A673 (cell line): ENCODE measurements at regions not wholly inside any gene's neighbourhood (a gene's known extent, or its start where the extent isn't known, plus 50 kb on each side); places are given as distances from the start of the nearest gene placed in this dataset.
A peak's percentile ranks its signal among the peaks of the same experiment; 100 is the strongest.

ENCODE experiments used
- BruUV-seq: library from RNA; stranded (reverse); fragments of 400-500 nt; replicated peaks from 2 replicates; lab custom pipeline; 2021; lab: Mats Ljungman, UMichigan
- CTCF ChIA-PET: fragments of 300-600 bp; sonication (Branson Sonifier 250); formaldehyde crosslinking; loops from one replicate; lab custom pipeline; 2022; ENCODE audit warnings: antibody characterized with exemption; lab: Charles Lee
- POLR2A ChIA-PET: fragments of 300-600 bp; sonication (Branson Sonifier 250); formaldehyde crosslinking; loops from one replicate; lab custom pipeline; 2022; ENCODE audit warnings: antibody characterized with exemption; ENCODE audit not compliant: low non-redundant PET; lab: Charles Lee
- DNase-seq: peaks from one replicate; pipeline ENCODE4 v3.0.0-alpha.2; 2015; ENCODE audit warnings: low spot score
- H3K27ac ChIP-seq: fragments of 200-600 bp; sonication (generic); 2 replicates; pipeline ENCODE4 v1.5.1; 2016; ENCODE audit warnings: mixed run types, low read depth, mild to moderate bottlenecking, mixed read lengths, antibody characterized with exemption, low read length; ENCODE audit not compliant: poor library complexity, severe bottlenecking
- H3K27me3 ChIP-seq: fragments of 200-600 bp; sonication (generic); replicated peaks from 2 replicates; pipeline ENCODE4 v1.6.1; 2017; ENCODE audit warnings: mixed run types, low read depth, mild to moderate bottlenecking, mixed read lengths, antibody characterized with exemption, low read length; ENCODE audit not compliant: insufficient read depth, poor library complexity
- H3K36me3 ChIP-seq: fragments of 200-600 bp; sonication (generic); 2 replicates; pipeline ENCODE4 v1.6.1; 2016; ENCODE audit warnings: mixed run types, mild to moderate bottlenecking, mixed read lengths, antibody characterized with exemption, low read length; ENCODE audit not compliant: insufficient read depth, poor library complexity, severe bottlenecking
- H3K4me1 ChIP-seq: fragments of 200-600 bp; sonication (generic); 2 replicates; pipeline ENCODE4 v1.6.1; 2017; ENCODE audit warnings: mixed run types, mild to moderate bottlenecking, mixed read lengths, antibody characterized with exemption, low read length; ENCODE audit not compliant: insufficient read depth, poor library complexity, severe bottlenecking
- H3K4me3 ChIP-seq: fragments of 200-600 bp; sonication (generic); 2 replicates; pipeline ENCODE4 v1.5.1; 2016; ENCODE audit warnings: low read depth, mixed run types, mild to moderate bottlenecking, mixed read lengths, low read length; ENCODE audit not compliant: poor library complexity, severe bottlenecking
- H3K9me3 ChIP-seq: fragments of 200-600 bp; sonication (generic); 2 replicates; pipeline ENCODE4 v1.6.1; 2016; ENCODE audit warnings: mixed run types, low read depth, mild to moderate bottlenecking, mixed read lengths, antibody characterized with exemption, low read length; ENCODE audit not compliant: poor library complexity, severe bottlenecking
- EZH2 ChIP-seq: fragments of 200-600 bp; sonication (generic); IDR thresholded peaks from 2 replicates; pipeline ENCODE4 v1.6.1; 2017; ENCODE audit warnings: borderline replicate concordance, low read depth, mild to moderate bottlenecking, mixed read lengths, antibody characterized with exemption, low read length; ENCODE audit not compliant: poor library complexity, severe bottlenecking
- intact Hi-C: fragments of 100-400 bp; cut with micrococcal nuclease; formaldehyde crosslinking; loops from one replicate; pipeline ENCODE4 v1.10.0; 2022; ENCODE audit not compliant: unreplicated experiment
- TF ChIP-seq, protein P1 (sequence below): fragments of 300-800, 200-600 bp; sonication (generic); conservative IDR thresholded peaks from 2 replicates; pipeline ENCODE4 v1.5.1; 2017; ENCODE audit warnings: low read depth, mild to moderate bottlenecking, antibody characterized with exemption, low read length, moderate library complexity, mixed read lengths

GRCh38 chr18:49658823-49659404 is 97.1 kb downstream of the LIPG start:
- ChIA-PET CTCF (interaction anchor here (0.6 to 0.9 kb wide), 3 partner anchors 10 to 200 kb away, joined by 3 read pairs; no protein-coding TSS in a partner anchor), POLR2A (no interaction called here)
- Histone ChIP-seq H3K36me3 (no peaks in the 10 kb centered on the region), H3K9me3 (no peaks in the 10 kb centered on the region), H3K4me1 (peaks cover 12% of the 10 kb centered on the region), H3K27me3 (no peaks in the 10 kb centered on the region), H3K27ac (no peak overlapping the region), H3K4me3 (no peak overlapping the region)
- DNase-seq: no peak
- BruUV-seq: no TSS peak
- intact Hi-C loops: loop anchor here (10.0 kb wide), 1 partner anchor 196 kb away; no protein-coding TSS in a partner anchor
- no peak for TF ChIP-seq EZH2
- TF ChIP-seq, protein P1, sequence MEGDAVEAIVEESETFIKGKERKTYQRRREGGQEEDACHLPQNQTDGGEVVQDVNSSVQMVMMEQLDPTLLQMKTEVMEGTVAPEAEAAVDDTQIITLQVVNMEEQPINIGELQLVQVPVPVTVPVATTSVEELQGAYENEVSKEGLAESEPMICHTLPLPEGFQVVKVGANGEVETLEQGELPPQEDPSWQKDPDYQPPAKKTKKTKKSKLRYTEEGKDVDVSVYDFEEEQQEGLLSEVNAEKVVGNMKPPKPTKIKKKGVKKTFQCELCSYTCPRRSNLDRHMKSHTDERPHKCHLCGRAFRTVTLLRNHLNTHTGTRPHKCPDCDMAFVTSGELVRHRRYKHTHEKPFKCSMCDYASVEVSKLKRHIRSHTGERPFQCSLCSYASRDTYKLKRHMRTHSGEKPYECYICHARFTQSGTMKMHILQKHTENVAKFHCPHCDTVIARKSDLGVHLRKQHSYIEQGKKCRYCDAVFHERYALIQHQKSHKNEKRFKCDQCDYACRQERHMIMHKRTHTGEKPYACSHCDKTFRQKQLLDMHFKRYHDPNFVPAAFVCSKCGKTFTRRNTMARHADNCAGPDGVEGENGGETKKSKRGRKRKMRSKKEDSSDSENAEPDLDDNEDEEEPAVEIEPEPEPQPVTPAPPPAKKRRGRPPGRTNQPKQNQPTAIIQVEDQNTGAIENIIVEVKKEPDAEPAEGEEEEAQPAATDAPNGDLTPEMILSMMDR: no peak

DNA sequence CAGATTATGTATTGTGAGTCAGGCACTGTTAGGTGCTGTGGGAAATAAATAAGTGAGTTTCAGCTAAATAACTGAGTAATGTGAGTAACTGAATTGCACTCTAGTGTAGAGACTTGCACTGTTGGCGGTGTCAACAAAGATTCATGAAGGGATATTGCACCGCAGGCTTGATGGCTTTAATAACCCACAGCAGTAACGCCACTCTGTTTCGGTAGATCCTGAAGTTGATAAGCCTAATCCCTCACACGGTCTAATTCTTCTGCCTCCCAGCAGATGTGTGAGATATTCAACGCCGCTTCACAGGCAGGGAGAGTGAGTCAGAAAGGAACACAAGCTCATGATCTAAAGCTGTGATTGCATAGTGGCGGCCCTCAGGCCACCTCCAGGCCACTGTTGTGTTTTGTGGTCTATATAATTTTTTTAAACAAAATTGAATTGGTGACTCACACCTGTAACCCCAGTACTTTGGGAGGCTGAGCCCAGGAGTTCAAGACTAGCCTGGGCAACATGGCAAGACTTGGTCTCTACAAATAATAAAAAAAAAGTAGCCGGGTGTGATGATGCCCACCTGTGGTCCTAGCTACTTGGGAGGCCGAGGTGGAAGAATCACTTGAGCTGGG is 94.3 kb downstream of the LIPG start:
- ChIA-PET POLR2A (interaction anchor here (0.5 kb wide), 1 partner anchor 158 kb away, joined by 6 read pairs; no protein-coding TSS in a partner anchor), CTCF (no interaction called here)
- no TSS peak for BruUV-seq
- TF ChIP-seq EZH2: no peak
- TF ChIP-seq, protein P1: no peak
- Histone ChIP-seq H3K4me1 (peaks cover 12% of the 10 kb centered on the region), H3K4me3 (no peak overlapping the region), H3K27me3 (no peaks in the 10 kb centered on the region), H3K27ac (no peak overlapping the region), H3K9me3 (no peaks in the 10 kb centered on the region), H3K36me3 (no peaks in the 10 kb centered on the region)
- intact Hi-C loops: loop anchor here (10.0 kb wide), 1 partner anchor 199 kb away; no protein-coding TSS in a partner anchor
- peak; percentile 87 for DNase-seq

GRCh38 chr18:49655266-49656072 is 93.6 kb downstream of the LIPG start:
- ChIA-PET CTCF (no interaction called here), POLR2A (no interaction called here)
- TF ChIP-seq, protein P1: no peak
- no peak for TF ChIP-seq EZH2
- no peak overlapping the region for H3K27ac ChIP-seq
- no TSS peak for BruUV-seq
- H3K4me3 ChIP-seq: no peak overlapping the region
- intact Hi-C loops: loop anchor here (10.0 kb wide), 1 partner anchor 199 kb away; no protein-coding TSS in a partner anchor
- H3K36me3 ChIP-seq: no peaks in the 10 kb centered on the region
- no peak for DNase-seq
- no peaks in the 10 kb centered on the region for H3K27me3 ChIP-seq
- no peaks in the 10 kb centered on the region for H3K9me3 ChIP-seq
- H3K4me1 ChIP-seq: peaks cover 12% of the 10 kb centered on the region
